ENCODE measurements at regions not wholly inside any gene's neighbourhood (a gene's known extent, or its start where the extent isn't known, plus 50 kb on each side); places are given as distances from the start of the nearest gene placed in this dataset.

- WGBS, 2 donors = 97 to 99% methylated on average over 3 of the region's 3 CpGs
Observed at GRCh38 chr5:105953616-105954015, 1717.1 kb downstream of the EFNA5 start.

GRCh38 chr5:105952875-105953274 lies 1717.9 kb downstream of the EFNA5 start:
- WGBS, 2 donors = 84 to 87% methylated on average over 3 of the region's 3 CpGs
- ATAC-seq (ENCODE audit: low FRiP score) (no peak), DNase-seq (no peak)
- no peaks in the 10 kb centered on the region for H3K9me3 ChIP-seq (ENCODE audit: control insufficient read depth, low read length)
- no peak overlapping the region for H3K4me3 ChIP-seq (ENCODE audit: low read length in 2 of 2)
- H3K36me3 ChIP-seq (ENCODE audit: control insufficient read depth in 1 of 2, insufficient read depth in 2 of 2, low read length in 1 of 2) = no peaks in the 10 kb centered on the region
- H3K4me1 ChIP-seq (ENCODE audit: control insufficient read depth in 1 of 2, insufficient read depth in 2 of 2, low read length in 2 of 2) = peaks cover 0 to 2% of the 10 kb centered on the region in 2 donors
- H3K27me3 ChIP-seq (ENCODE audit: control insufficient read depth in 1 of 2, insufficient read depth in 2 of 2, low read length in 1 of 2) = no peaks in the 10 kb centered on the region
- intact Hi-C loops (cut with DNase I) = no loop called here
- H3K27ac ChIP-seq (ENCODE audit: low read depth in 1 of 2, low read length in 2 of 2) = no peak overlapping the region

More at GRCh38 chr5:105953616-105954015, 1717.1 kb downstream of the EFNA5 start:
- H3K9me3 ChIP-seq (ENCODE audit: control insufficient read depth, low read length) = no peaks in the 10 kb centered on the region
- H3K4me1 ChIP-seq (ENCODE audit: control insufficient read depth in 1 of 2, insufficient read depth in 2 of 2, low read length in 2 of 2) = peaks cover 0 to 2% of the 10 kb centered on the region in 2 donors
- no peaks in the 10 kb centered on the region for H3K36me3 ChIP-seq (ENCODE audit: control insufficient read depth in 1 of 2, insufficient read depth in 2 of 2, low read length in 1 of 2)
- no peak for DNase-seq
- no peaks in the 10 kb centered on the region for H3K27me3 ChIP-seq (ENCODE audit: control insufficient read depth in 1 of 2, insufficient read depth in 2 of 2, low read length in 1 of 2)
- no peak overlapping the region for H3K4me3 ChIP-seq (ENCODE audit: low read length in 2 of 2)
- intact Hi-C loops (cut with DNase I) = no loop called here
- ATAC-seq (ENCODE audit: low FRiP score) = no peak
- no peak overlapping the region for H3K27ac ChIP-seq (ENCODE audit: low read depth in 1 of 2, low read length in 2 of 2)

- intact Hi-C loops (cut with DNase I) = no loop called here
- no peak overlapping the region for H3K4me3 ChIP-seq (ENCODE audit: low read length in 2 of 2)
- ATAC-seq (ENCODE audit: low FRiP score) (no peak), DNase-seq (no peak)
- no peaks in the 10 kb centered on the region for H3K4me1 ChIP-seq (ENCODE audit: control insufficient read depth in 1 of 2, insufficient read depth in 2 of 2, low read length in 2 of 2)
- no peaks in the 10 kb centered on the region for H3K9me3 ChIP-seq (ENCODE audit: control insufficient read depth, low read length)
- no peak overlapping the region for H3K27ac ChIP-seq (ENCODE audit: low read depth in 1 of 2, low read length in 2 of 2)
- WGBS, 2 donors = 96 to 99% methylated on average over 2 of the region's 2 CpGs
- H3K36me3 ChIP-seq (ENCODE audit: control insufficient read depth in 1 of 2, insufficient read depth in 2 of 2, low read length in 1 of 2) = no peaks in the 10 kb centered on the region
- no peaks in the 10 kb centered on the region for H3K27me3 ChIP-seq (ENCODE audit: control insufficient read depth in 1 of 2, insufficient read depth in 2 of 2, low read length in 1 of 2)
Observed at GRCh38 chr5:105947461-105947860, 1723.3 kb downstream of the EFNA5 start.

- H3K27me3 ChIP-seq (ENCODE audit: control insufficient read depth in 1 of 2, insufficient read depth in 2 of 2, low read length in 1 of 2) = no peaks in the 10 kb centered on the region
- no peak overlapping the region for H3K27ac ChIP-seq (ENCODE audit: low read depth in 1 of 2, low read length in 2 of 2)
- intact Hi-C loops (cut with DNase I) = no loop called here
- H3K36me3 ChIP-seq (ENCODE audit: control insufficient read depth in 1 of 2, insufficient read depth in 2 of 2, low read length in 1 of 2) = no peaks in the 10 kb centered on the region
- 95 to 98% methylated on average over 4 of the region's 4 CpGs for WGBS, 2 donors
- H3K9me3 ChIP-seq (ENCODE audit: control insufficient read depth, low read length) = no peaks in the 10 kb centered on the region
- no peak for DNase-seq
- no peaks in the 10 kb centered on the region for H3K4me1 ChIP-seq (ENCODE audit: control insufficient read depth in 1 of 2, insufficient read depth in 2 of 2, low read length in 2 of 2)
- no peak for ATAC-seq (ENCODE audit: low FRiP score)
- no peak overlapping the region for H3K4me3 ChIP-seq (ENCODE audit: low read length in 2 of 2)
Observed at GRCh38 chr5:105945203-105945972, 1725.3 kb downstream of the EFNA5 start.

- H3K27ac ChIP-seq (ENCODE audit: low read depth in 1 of 2, low read length in 2 of 2) = no peak overlapping the region
- no peak for DNase-seq
- H3K9me3 ChIP-seq (ENCODE audit: control insufficient read depth, low read length) = no peaks in the 10 kb centered on the region
- H3K4me3 ChIP-seq (ENCODE audit: low read length in 2 of 2) = no peak overlapping the region
- intact Hi-C loops (cut with DNase I) = no loop called here
- no peak for ATAC-seq (ENCODE audit: low FRiP score)
- no peaks in the 10 kb centered on the region for H3K27me3 ChIP-seq (ENCODE audit: control insufficient read depth in 1 of 2, insufficient read depth in 2 of 2, low read length in 1 of 2)
- no peaks in the 10 kb centered on the region for H3K36me3 ChIP-seq (ENCODE audit: control insufficient read depth in 1 of 2, insufficient read depth in 2 of 2, low read length in 1 of 2)
- H3K4me1 ChIP-seq (ENCODE audit: control insufficient read depth in 1 of 2, insufficient read depth in 2 of 2, low read length in 2 of 2) = no peaks in the 10 kb centered on the region
Observed at GRCh38 chr5:105940181-105940580, 1730.6 kb downstream of the EFNA5 start.

GRCh38 chr5:105934171-105934570 lies 1736.6 kb downstream of the EFNA5 start:
- ATAC-seq (ENCODE audit: low FRiP score) (no peak), DNase-seq (no peak)
- H3K36me3 ChIP-seq (ENCODE audit: control insufficient read depth in 1 of 2, insufficient read depth in 2 of 2, low read length in 1 of 2) = no peaks in the 10 kb centered on the region
- intact Hi-C loops (cut with DNase I) = no loop called here
- H3K4me3 ChIP-seq (ENCODE audit: low read length in 2 of 2) = no peak overlapping the region
- peaks cover 0 to 3% of the 10 kb centered on the region in 2 donors for H3K4me1 ChIP-seq (ENCODE audit: control insufficient read depth in 1 of 2, insufficient read depth in 2 of 2, low read length in 2 of 2)
- no peaks in the 10 kb centered on the region for H3K27me3 ChIP-seq (ENCODE audit: control insufficient read depth in 1 of 2, insufficient read depth in 2 of 2, low read length in 1 of 2)
- no peaks in the 10 kb centered on the region for H3K9me3 ChIP-seq (ENCODE audit: control insufficient read depth, low read length)
- no peak overlapping the region for H3K27ac ChIP-seq (ENCODE audit: low read depth in 1 of 2, low read length in 2 of 2)

- H3K27ac ChIP-seq (ENCODE audit: low read depth in 1 of 2, low read length in 2 of 2) = no peak overlapping the region
- intact Hi-C loops (cut with DNase I) = no loop called here
- WGBS, 2 donors = 1 to 10% methylated on average over 2 of the region's 2 CpGs
- DNase-seq (no peak), ATAC-seq (ENCODE audit: low FRiP score) (no peak)
- H3K4me3 ChIP-seq (ENCODE audit: low read length in 2 of 2) = no peak overlapping the region
- H3K9me3 ChIP-seq (ENCODE audit: control insufficient read depth, low read length) = no peaks in the 10 kb centered on the region
- no peaks in the 10 kb centered on the region for H3K27me3 ChIP-seq (ENCODE audit: control insufficient read depth in 1 of 2, insufficient read depth in 2 of 2, low read length in 1 of 2)
- H3K4me1 ChIP-seq (ENCODE audit: control insufficient read depth in 1 of 2, insufficient read depth in 2 of 2, low read length in 2 of 2) = peaks cover 0 to 3% of the 10 kb centered on the region in 2 donors
- no peaks in the 10 kb centered on the region for H3K36me3 ChIP-seq (ENCODE audit: control insufficient read depth in 1 of 2, insufficient read depth in 2 of 2, low read length in 1 of 2)
Observed at GRCh38 chr5:105931881-105932421, 1738.8 kb downstream of the EFNA5 start.

DNA sequence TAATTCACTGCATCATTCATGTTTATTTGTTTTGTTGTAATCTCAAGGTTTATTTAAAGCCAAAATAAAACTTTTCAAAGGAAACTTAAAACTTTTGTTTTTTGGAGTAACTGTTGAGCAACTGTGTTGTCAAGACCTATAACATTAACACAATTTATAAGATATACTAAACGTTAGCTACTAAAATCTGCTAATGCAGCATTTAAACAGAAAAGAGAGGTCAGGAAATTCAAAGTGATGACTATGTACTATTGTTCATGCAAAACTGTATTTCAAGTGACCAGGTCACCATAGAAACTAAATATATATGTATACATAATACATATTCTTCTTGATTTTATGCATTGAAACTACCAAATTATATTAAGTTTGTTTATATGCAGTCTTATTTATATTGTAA lies 1740.9 kb downstream of the EFNA5 start:
- intact Hi-C loops (cut with DNase I) = no loop called here
- H3K36me3 ChIP-seq (ENCODE audit: control insufficient read depth in 1 of 2, insufficient read depth in 2 of 2, low read length in 1 of 2) = no peaks in the 10 kb centered on the region
- H3K27me3 ChIP-seq (ENCODE audit: control insufficient read depth in 1 of 2, insufficient read depth in 2 of 2, low read length in 1 of 2) = no peaks in the 10 kb centered on the region
- peaks cover 0 to 3% of the 10 kb centered on the region in 2 donors for H3K4me1 ChIP-seq (ENCODE audit: control insufficient read depth in 1 of 2, insufficient read depth in 2 of 2, low read length in 2 of 2)
- no peaks in the 10 kb centered on the region for H3K9me3 ChIP-seq (ENCODE audit: control insufficient read depth, low read length)
- DNase-seq = no peak
- WGBS, 2 donors = 80 to 86% methylated on average over 1 of the region's 1 CpG
- no peak for ATAC-seq (ENCODE audit: low FRiP score)
- H3K27ac ChIP-seq (ENCODE audit: low read depth in 1 of 2, low read length in 2 of 2) = no peak overlapping the region
- H3K4me3 ChIP-seq (ENCODE audit: low read length in 2 of 2) = no peak overlapping the region

DNA sequence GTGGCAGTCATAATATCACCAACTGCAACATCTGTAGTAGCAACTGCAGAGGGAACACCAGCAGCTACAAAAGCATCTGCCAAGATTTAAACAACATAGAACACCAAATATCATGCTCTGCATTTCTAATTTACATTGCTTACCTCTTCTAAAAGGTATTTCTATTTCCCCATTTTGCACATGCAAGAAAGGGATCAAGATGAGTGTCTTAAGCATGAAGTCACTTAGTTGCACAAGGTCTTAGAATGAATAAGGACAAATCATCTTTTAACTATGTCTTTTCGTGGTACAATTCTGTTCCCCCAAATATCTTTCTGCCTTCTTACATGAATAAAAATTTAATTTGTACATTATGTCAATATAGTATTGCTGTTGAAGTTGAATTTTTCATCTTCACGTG lies 1746.4 kb downstream of the EFNA5 start:
- Histone ChIP-seq H3K9me3 (ENCODE audit: control insufficient read depth, low read length) (no peaks in the 10 kb centered on the region), H3K27ac (ENCODE audit: low read depth in 1 of 2, low read length in 2 of 2) (no peak overlapping the region), H3K4me3 (ENCODE audit: low read length in 2 of 2) (no peak overlapping the region), H3K27me3 (ENCODE audit: control insufficient read depth in 1 of 2, insufficient read depth in 2 of 2, low read length in 1 of 2) (no peaks in the 10 kb centered on the region), H3K36me3 (ENCODE audit: control insufficient read depth in 1 of 2, insufficient read depth in 2 of 2, low read length in 1 of 2) (no peaks in the 10 kb centered on the region), H3K4me1 (ENCODE audit: control insufficient read depth in 1 of 2, insufficient read depth in 2 of 2, low read length in 2 of 2) (no peaks in the 10 kb centered on the region)
- WGBS, 2 donors = 87 to 95% methylated on average over 2 of the region's 2 CpGs
- intact Hi-C loops (cut with DNase I) = no loop called here
- DNase-seq = no peak
- no peak for ATAC-seq (ENCODE audit: low FRiP score)

All from aorta (tissue), 5 donors.